ENCODE measurements at regions not wholly inside any gene's neighbourhood (a gene's known extent, or its start where the extent isn't known, plus 50 kb on each side); places are given as distances from the start of the nearest gene placed in this dataset.
"Not testable (repeated sequence)": the region's sequence is repeated elsewhere in the genome, so short reads cannot be mapped to it uniquely, and the experiment has no call there.

- no peak for DNase-seq (ENCODE audit: low spot score)
- in situ Hi-C loops (cut with MboI; ENCODE audit: low sequenced_read_pairs, unreplicated experiment): no loop called here
These were observed 1070.5 kb downstream of the SI start for GRCh38 chr3:164007765-164008164.

GRCh38 chr3:164004205-164004604 is 1074.1 kb downstream of the SI start:
- in situ Hi-C loops (cut with MboI; ENCODE audit: low sequenced_read_pairs, unreplicated experiment): no loop called here
- no peak for TF ChIP-seq CTCF (IDR thresholded peaks at IDR 0.05; ENCODE audit: borderline replicate concordance, control extremely low read depth, extremely low read depth, insufficient read depth, missing control alignments)
- DNase-seq (ENCODE audit: low spot score): no peak

More at GRCh38 chr3:164007765-164008164, 1070.5 kb downstream of the SI start:
- no peak for TF ChIP-seq CTCF (IDR thresholded peaks at IDR 0.05; ENCODE audit: borderline replicate concordance, control extremely low read depth, extremely low read depth, insufficient read depth, missing control alignments)

DNA sequence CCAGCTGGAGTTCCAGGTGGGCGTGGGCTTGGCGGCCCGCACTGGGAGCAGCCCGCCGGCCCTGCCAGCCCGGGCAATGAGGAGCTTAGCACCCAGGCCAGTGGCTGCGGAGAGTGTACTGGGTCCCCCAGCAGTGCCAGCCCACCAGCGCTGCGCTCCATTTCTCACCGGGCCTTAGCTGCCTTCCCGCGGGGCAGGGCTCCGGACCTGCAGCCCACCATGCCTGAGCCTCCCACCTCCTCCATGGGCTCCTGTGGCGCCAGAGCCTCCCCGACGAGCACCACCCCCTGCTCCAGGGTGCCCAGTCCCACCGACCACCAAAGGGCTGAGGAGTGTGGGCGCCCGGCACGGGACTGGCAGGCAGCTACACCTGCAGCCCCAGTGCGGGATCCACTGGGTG is 1075.3 kb downstream of the SI start:
- DNase-seq (ENCODE audit: low spot score); in situ Hi-C loops (cut with MboI; ENCODE audit: low sequenced_read_pairs, unreplicated experiment): not testable (repeated sequence)

GRCh38 chr3:163983940-163984339 is 1094.4 kb downstream of the SI start:
- in situ Hi-C loops (cut with MboI; ENCODE audit: low sequenced_read_pairs, unreplicated experiment): no loop called here
- DNase-seq (ENCODE audit: low spot score): no peak
- no peak for TF ChIP-seq CTCF (IDR thresholded peaks at IDR 0.05; ENCODE audit: borderline replicate concordance, control extremely low read depth, extremely low read depth, insufficient read depth, missing control alignments)

- in situ Hi-C loops (cut with MboI; ENCODE audit: low sequenced_read_pairs, unreplicated experiment): no loop called here
- DNase-seq (ENCODE audit: low spot score): no peak
These were observed 1106.4 kb downstream of the SI start for GRCh38 chr3:163971861-163972260.

GRCh38 chr3:163957072-163957471 is 1121.2 kb downstream of the SI start:
- TF ChIP-seq CTCF (IDR thresholded peaks at IDR 0.05; ENCODE audit: borderline replicate concordance, control extremely low read depth, extremely low read depth, insufficient read depth, missing control alignments): no peak
- no peak for DNase-seq (ENCODE audit: low spot score)
- in situ Hi-C loops (cut with MboI; ENCODE audit: low sequenced_read_pairs, unreplicated experiment): no loop called here

More at GRCh38 chr3:163971861-163972260, 1106.4 kb downstream of the SI start:
- no peak for TF ChIP-seq CTCF (IDR thresholded peaks at IDR 0.05; ENCODE audit: borderline replicate concordance, control extremely low read depth, extremely low read depth, insufficient read depth, missing control alignments)

- TF ChIP-seq CTCF (IDR thresholded peaks at IDR 0.05; ENCODE audit: borderline replicate concordance, control extremely low read depth, extremely low read depth, insufficient read depth, missing control alignments): no peak
These were observed 1124.8 kb downstream of the SI start for GRCh38 chr3:163953526-163953925.

More at GRCh38 chr3:163953526-163953925, 1124.8 kb downstream of the SI start:
- in situ Hi-C loops (cut with MboI; ENCODE audit: low sequenced_read_pairs, unreplicated experiment): no loop called here
- DNase-seq (ENCODE audit: low spot score): no peak
